ENCODE measurements at regions not wholly inside any gene's neighbourhood (a gene's known extent, or its start where the extent isn't known, plus 50 kb on each side); places are given as distances from the start of the nearest gene placed in this dataset.

GRCh38 chr2:238985931-238986446 lies 138.1 kb downstream of the TWIST2 start:
- no peak for DNase-seq (ENCODE audit: low read depth, low spot score)
- Histone ChIP-seq H3K9me3 (ENCODE audit: insufficient read depth, low read length) (peaks cover 2% of the 10 kb centered on the region; the same call in 1 of the 2 replicates), H3K27me3 (ENCODE audit: insufficient read depth, insufficient read length) (no peaks in the 10 kb centered on the region), H3K4me3 (ENCODE audit: insufficient read length, low read depth) (no peak overlapping the region), H3K9ac (ENCODE audit: insufficient read length, low read depth) (no peak overlapping the region), H3K36me3 (ENCODE audit: insufficient read depth, insufficient read length, low read length) (no peaks in the 10 kb centered on the region), H3K4me1 (ENCODE audit: insufficient read depth, insufficient read length) (peaks cover 12% of the 10 kb centered on the region)
- TF ChIP-seq ZNF274 (IDR thresholded peaks at IDR 0.05; ENCODE audit: low read depth, low read length) (no peak), SUZ12 (IDR thresholded peaks at IDR 0.05; ENCODE audit: extremely low read depth, insufficient read depth, insufficient read length) (no peak), YY1 (IDR thresholded peaks at IDR 0.05; ENCODE audit: insufficient read depth, insufficient read length) (no peak)

GRCh38 chr2:238986491-238987351 lies 138.8 kb downstream of the TWIST2 start:
- H3K9me3 ChIP-seq (ENCODE audit: insufficient read depth, low read length): no peaks in the 10 kb centered on the region
- no peak overlapping the region for H3K9ac ChIP-seq (ENCODE audit: insufficient read length, low read depth)
- no peaks in the 10 kb centered on the region for H3K27me3 ChIP-seq (ENCODE audit: insufficient read depth, insufficient read length)
- H3K4me3 ChIP-seq (ENCODE audit: insufficient read length, low read depth): no peak overlapping the region
- TF ChIP-seq ZNF274 (IDR thresholded peaks at IDR 0.05; ENCODE audit: low read depth, low read length) (no peak), SUZ12 (IDR thresholded peaks at IDR 0.05; ENCODE audit: extremely low read depth, insufficient read depth, insufficient read length) (no peak), YY1 (IDR thresholded peaks at IDR 0.05; ENCODE audit: insufficient read depth, insufficient read length) (no peak)
- DNase-seq (ENCODE audit: low read depth, low spot score): no peak
- H3K36me3 ChIP-seq (ENCODE audit: insufficient read depth, insufficient read length, low read length): no peaks in the 10 kb centered on the region
- H3K4me1 ChIP-seq (ENCODE audit: insufficient read depth, insufficient read length): peaks cover 15% of the 10 kb centered on the region

- H3K9ac ChIP-seq (ENCODE audit: insufficient read length, low read depth): no peak overlapping the region
- TF ChIP-seq YY1 (IDR thresholded peaks at IDR 0.05; ENCODE audit: insufficient read depth, insufficient read length): no peak
- no peak for TF ChIP-seq SUZ12 (IDR thresholded peaks at IDR 0.05; ENCODE audit: extremely low read depth, insufficient read depth, insufficient read length)
- TF ChIP-seq ZNF274 (IDR thresholded peaks at IDR 0.05; ENCODE audit: low read depth, low read length): no peak
- DNase-seq (ENCODE audit: low read depth, low spot score): no peak
- no peak overlapping the region for H3K4me3 ChIP-seq (ENCODE audit: insufficient read length, low read depth)
- H3K4me1 ChIP-seq (ENCODE audit: insufficient read depth, insufficient read length): peaks cover 15% of the 10 kb centered on the region
- H3K27me3 ChIP-seq (ENCODE audit: insufficient read depth, insufficient read length): no peaks in the 10 kb centered on the region
- no peaks in the 10 kb centered on the region for H3K36me3 ChIP-seq (ENCODE audit: insufficient read depth, insufficient read length, low read length)
- no peaks in the 10 kb centered on the region for H3K9me3 ChIP-seq (ENCODE audit: insufficient read depth, low read length)
Observed at GRCh38 chr2:238987352-238987981, 139.6 kb downstream of the TWIST2 start.

GRCh38 chr2:238988105-238988504 lies 140.2 kb downstream of the TWIST2 start:
- H3K36me3 ChIP-seq (ENCODE audit: insufficient read depth, insufficient read length, low read length): no peaks in the 10 kb centered on the region

GRCh38 chr2:238988752-238989151 lies 140.9 kb downstream of the TWIST2 start:
- no peak for TF ChIP-seq ZNF274 (IDR thresholded peaks at IDR 0.05; ENCODE audit: low read depth, low read length)
- TF ChIP-seq SUZ12 (IDR thresholded peaks at IDR 0.05; ENCODE audit: extremely low read depth, insufficient read depth, insufficient read length): no peak
- no peak for TF ChIP-seq YY1 (IDR thresholded peaks at IDR 0.05; ENCODE audit: insufficient read depth, insufficient read length)
- DNase-seq (ENCODE audit: low read depth, low spot score): no peak
- H3K9me3 ChIP-seq (ENCODE audit: insufficient read depth, low read length): peaks cover 2% of the 10 kb centered on the region
- no peak overlapping the region for H3K4me3 ChIP-seq (ENCODE audit: insufficient read length, low read depth)
- no peak overlapping the region for H3K9ac ChIP-seq (ENCODE audit: insufficient read length, low read depth)
- peaks cover 15% of the 10 kb centered on the region for H3K4me1 ChIP-seq (ENCODE audit: insufficient read depth, insufficient read length)
- no peaks in the 10 kb centered on the region for H3K27me3 ChIP-seq (ENCODE audit: insufficient read depth, insufficient read length)
- no peaks in the 10 kb centered on the region for H3K36me3 ChIP-seq (ENCODE audit: insufficient read depth, insufficient read length, low read length)

More at GRCh38 chr2:238988105-238988504, 140.2 kb downstream of the TWIST2 start:
- Histone ChIP-seq H3K9me3 (ENCODE audit: insufficient read depth, low read length) (no peaks in the 10 kb centered on the region), H3K4me1 (ENCODE audit: insufficient read depth, insufficient read length) (peaks cover 15% of the 10 kb centered on the region), H3K27me3 (ENCODE audit: insufficient read depth, insufficient read length) (no peaks in the 10 kb centered on the region), H3K9ac (ENCODE audit: insufficient read length, low read depth) (no peak overlapping the region), H3K4me3 (ENCODE audit: insufficient read length, low read depth) (no peak overlapping the region)
- TF ChIP-seq ZNF274 (IDR thresholded peaks at IDR 0.05; ENCODE audit: low read depth, low read length): no peak
- no peak for TF ChIP-seq SUZ12 (IDR thresholded peaks at IDR 0.05; ENCODE audit: extremely low read depth, insufficient read depth, insufficient read length)
- TF ChIP-seq YY1 (IDR thresholded peaks at IDR 0.05; ENCODE audit: insufficient read depth, insufficient read length): no peak
- DNase-seq (ENCODE audit: low read depth, low spot score): no peak

GRCh38 chr2:238989484-238989883 lies 141.6 kb downstream of the TWIST2 start:
- H3K9ac ChIP-seq (ENCODE audit: insufficient read length, low read depth): no peak overlapping the region
- H3K4me1 ChIP-seq (ENCODE audit: insufficient read depth, insufficient read length): peaks cover 15% of the 10 kb centered on the region
- H3K27me3 ChIP-seq (ENCODE audit: insufficient read depth, insufficient read length): no peaks in the 10 kb centered on the region
- no peak for TF ChIP-seq SUZ12 (IDR thresholded peaks at IDR 0.05; ENCODE audit: extremely low read depth, insufficient read depth, insufficient read length)
- no peak for TF ChIP-seq ZNF274 (IDR thresholded peaks at IDR 0.05; ENCODE audit: low read depth, low read length)
- no peak for TF ChIP-seq YY1 (IDR thresholded peaks at IDR 0.05; ENCODE audit: insufficient read depth, insufficient read length)
- no peaks in the 10 kb centered on the region for H3K36me3 ChIP-seq (ENCODE audit: insufficient read depth, insufficient read length, low read length)
- no peak overlapping the region for H3K4me3 ChIP-seq (ENCODE audit: insufficient read length, low read depth)
- H3K9me3 ChIP-seq (ENCODE audit: insufficient read depth, low read length): peaks cover 9% of the 10 kb centered on the region
- DNase-seq (ENCODE audit: low read depth, low spot score): no peak

- no peak for DNase-seq (ENCODE audit: low read depth, low spot score)
- no peaks in the 10 kb centered on the region for H3K36me3 ChIP-seq (ENCODE audit: insufficient read depth, insufficient read length, low read length)
- no peaks in the 10 kb centered on the region for H3K27me3 ChIP-seq (ENCODE audit: insufficient read depth, insufficient read length)
- no peak overlapping the region for H3K9ac ChIP-seq (ENCODE audit: insufficient read length, low read depth)
- H3K9me3 ChIP-seq (ENCODE audit: insufficient read depth, low read length): peaks cover 17% of the 10 kb centered on the region
- TF ChIP-seq ZNF274 (IDR thresholded peaks at IDR 0.05; ENCODE audit: low read depth, low read length): no peak
- no peak for TF ChIP-seq SUZ12 (IDR thresholded peaks at IDR 0.05; ENCODE audit: extremely low read depth, insufficient read depth, insufficient read length)
- TF ChIP-seq YY1 (IDR thresholded peaks at IDR 0.05; ENCODE audit: insufficient read depth, insufficient read length): no peak
- H3K4me1 ChIP-seq (ENCODE audit: insufficient read depth, insufficient read length): peaks cover 3% of the 10 kb centered on the region
- no peak overlapping the region for H3K4me3 ChIP-seq (ENCODE audit: insufficient read length, low read depth)
Observed at GRCh38 chr2:238994432-238994831, 146.5 kb downstream of the TWIST2 start.
